Stomach smooth muscle (tissue), 2 donors: ENCODE measurements at regions not wholly inside any gene's neighbourhood (a gene's known extent, or its start where the extent isn't known, plus 50 kb on each side); places are given as distances from the start of the nearest gene placed in this dataset.

ENCODE experiments used
- H3K27ac ChIP-seq: one replicate; pipeline ENCODE4 v1.7.0; 2013; ENCODE audit warnings: mild to moderate bottlenecking, low read length, inconsistent platforms
- H3K27me3 ChIP-seq, 2 donors: one replicate each; pipeline ENCODE4 v1.7.0; 2013; ENCODE audit warnings: low read length in 2 of 2; ENCODE audit not compliant: insufficient read depth in 2 of 2, control insufficient read depth in 1 of 2
- H3K36me3 ChIP-seq, 2 donors: one replicate each; pipeline ENCODE4 v1.7.0; 2013; ENCODE audit warnings: low read length in 2 of 2; ENCODE audit not compliant: control insufficient read depth in 2 of 2, insufficient read depth in 2 of 2
- H3K4me1 ChIP-seq: one replicate; pipeline ENCODE4 v1.7.0; 2013; ENCODE audit warnings: low read length; ENCODE audit not compliant: control insufficient read depth, insufficient read depth
- H3K4me3 ChIP-seq, 2 donors: one replicate each; pipeline ENCODE4 v1.7.0; 2013; ENCODE audit warnings: low read length in 2 of 2
- H3K9ac ChIP-seq, 2 donors: one replicate each; pipeline ENCODE4 v1.7.0; 2013; ENCODE audit warnings: low read length in 2 of 2, mild to moderate bottlenecking in 1 of 2
- H3K9me3 ChIP-seq, 2 donors: one replicate each; pipeline ENCODE4 v1.7.0; 2013; ENCODE audit warnings: low read length in 2 of 2; ENCODE audit not compliant: control insufficient read depth in 2 of 2
- donor health status: healthy.
- donor health status: Pancreatic carcinoma.

DNA sequence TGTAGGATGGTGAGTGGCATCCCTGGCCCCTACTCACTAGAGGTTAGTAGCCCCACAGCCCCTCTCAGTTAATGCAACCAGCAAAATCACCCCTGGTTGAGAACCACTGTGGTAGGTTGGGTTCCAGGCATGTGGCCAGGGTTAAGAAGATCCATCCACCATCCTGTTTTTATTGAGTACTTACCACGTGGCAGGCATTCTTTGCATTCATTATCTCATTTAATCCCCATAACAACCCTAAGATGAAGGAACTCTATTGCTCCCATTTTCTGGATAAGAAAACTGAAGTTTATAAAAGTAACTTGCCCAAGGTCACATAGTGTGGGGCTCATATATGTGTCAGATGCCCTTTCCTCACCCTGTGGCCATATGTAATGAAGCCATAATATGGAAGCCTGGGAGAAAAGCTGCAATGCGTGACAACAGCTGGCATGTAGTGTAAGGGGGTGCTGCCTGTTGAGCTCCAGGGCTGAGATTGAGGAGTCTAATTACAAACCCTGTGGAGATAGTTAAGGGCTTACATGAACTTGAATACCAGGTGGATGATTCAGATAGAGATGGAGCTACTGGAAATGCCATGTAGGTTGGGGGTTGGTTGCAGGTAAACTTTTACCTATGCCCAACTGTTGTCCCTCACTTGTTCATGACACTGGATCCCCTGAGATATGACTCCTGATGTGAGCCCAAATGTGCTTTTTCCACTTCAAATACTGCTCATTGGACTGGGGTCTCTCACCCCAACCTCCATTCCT lies 100.2 kb upstream of the PGRMC2 start:
- H3K4me1 ChIP-seq: peaks cover 39% of the 10 kb centered on the region
- H3K4me3 ChIP-seq: no peak overlapping the region
- no peaks in the 10 kb centered on the region for H3K36me3 ChIP-seq
- H3K9ac ChIP-seq: peak overlapping the region in 1 of 2 donors; percentile 1
- H3K9me3 ChIP-seq: no peaks in the 10 kb centered on the region
- H3K27me3 ChIP-seq: no peaks in the 10 kb centered on the region
- peak overlapping the region; percentile 63 for H3K27ac ChIP-seq

DNA sequence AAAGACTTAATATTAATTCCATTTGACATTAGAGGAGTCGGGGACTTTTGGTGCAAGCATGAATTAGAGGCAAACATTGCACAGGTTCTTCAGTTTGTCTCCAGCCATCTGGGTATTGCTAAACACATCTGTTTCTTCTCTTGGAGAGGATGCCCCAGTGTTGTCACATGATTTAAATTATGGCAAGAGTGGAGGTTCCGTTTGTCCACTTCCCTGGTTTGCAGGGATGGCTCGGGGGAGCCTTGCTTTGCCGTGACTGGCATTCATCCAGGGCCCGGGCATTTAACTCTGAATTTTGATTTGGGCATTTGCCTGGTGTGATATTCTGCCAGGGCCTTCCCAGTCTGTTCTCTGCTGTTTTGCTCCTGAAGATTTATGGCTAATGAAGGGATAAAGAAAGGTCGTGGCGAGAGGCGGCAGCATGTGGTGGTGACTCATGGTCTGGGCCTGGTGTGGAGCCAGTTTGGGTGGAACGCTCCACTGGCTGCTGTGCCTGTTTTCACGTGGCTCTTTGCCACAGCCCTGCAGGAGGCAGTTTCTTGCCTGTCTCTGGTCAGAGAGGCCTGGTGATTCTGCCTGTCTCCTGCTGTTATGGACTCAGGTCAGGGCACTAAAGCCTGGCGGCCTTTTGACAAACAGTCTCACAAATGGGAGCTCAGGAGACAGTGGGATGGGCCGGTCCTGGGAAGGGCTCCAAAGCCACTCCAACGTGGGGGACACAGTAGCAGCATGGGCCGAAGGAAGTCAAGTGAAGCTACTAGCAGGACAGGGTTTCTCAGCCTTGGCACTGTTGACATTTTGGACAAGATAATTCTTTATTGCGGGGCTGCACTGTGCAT lies 99.4 kb upstream of the PGRMC2 start:
- Histone ChIP-seq H3K27me3 (no peaks in the 10 kb centered on the region), H3K27ac (peak overlapping the region; percentile 63), H3K9me3 (no peaks in the 10 kb centered on the region), H3K4me3 (peak overlapping the region in 1 of 2 donors; percentile 47), H3K4me1 (peaks cover 37% of the 10 kb centered on the region), H3K36me3 (no peaks in the 10 kb centered on the region), H3K9ac (peak overlapping the region; percentile 13 to 24)

DNA sequence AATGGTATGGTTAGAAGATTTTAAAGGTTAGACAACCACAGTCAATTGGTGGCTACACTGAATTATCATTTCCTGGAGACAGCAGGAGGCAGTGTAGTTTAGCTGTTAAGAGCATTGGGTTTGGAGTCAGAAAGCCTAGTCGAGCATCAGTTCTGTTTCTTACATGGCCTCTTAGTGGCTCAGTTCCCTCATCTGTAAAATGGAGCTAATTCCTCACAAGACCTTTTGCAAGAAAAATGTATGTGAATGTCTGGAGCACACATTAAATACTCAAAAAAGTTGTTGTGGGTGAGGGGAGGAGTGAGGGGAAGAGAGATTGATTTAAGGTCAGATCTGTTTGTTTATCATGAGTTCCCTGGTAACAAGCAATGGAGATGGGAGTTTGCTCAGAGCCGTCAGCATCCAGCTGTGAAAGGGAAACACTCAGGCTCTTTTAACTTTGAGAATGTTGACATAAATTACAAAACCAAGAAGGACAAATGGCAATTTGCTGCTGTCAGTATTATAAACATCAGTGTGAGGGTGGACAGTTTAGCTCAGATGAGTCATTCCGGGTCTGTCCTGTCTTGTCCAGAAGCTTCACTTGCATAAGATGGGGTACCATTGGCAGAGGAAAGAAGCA lies 98.2 kb upstream of the PGRMC2 start:
- Histone ChIP-seq H3K27me3 (no peaks in the 10 kb centered on the region), H3K27ac (peak overlapping the region; percentile 63), H3K4me1 (peaks cover 37% of the 10 kb centered on the region), H3K36me3 (no peaks in the 10 kb centered on the region), H3K9me3 (no peaks in the 10 kb centered on the region), H3K9ac (peak overlapping the region; percentile 22 to 51), H3K4me3 (peak overlapping the region in 1 of 2 donors; percentile 47)

DNA sequence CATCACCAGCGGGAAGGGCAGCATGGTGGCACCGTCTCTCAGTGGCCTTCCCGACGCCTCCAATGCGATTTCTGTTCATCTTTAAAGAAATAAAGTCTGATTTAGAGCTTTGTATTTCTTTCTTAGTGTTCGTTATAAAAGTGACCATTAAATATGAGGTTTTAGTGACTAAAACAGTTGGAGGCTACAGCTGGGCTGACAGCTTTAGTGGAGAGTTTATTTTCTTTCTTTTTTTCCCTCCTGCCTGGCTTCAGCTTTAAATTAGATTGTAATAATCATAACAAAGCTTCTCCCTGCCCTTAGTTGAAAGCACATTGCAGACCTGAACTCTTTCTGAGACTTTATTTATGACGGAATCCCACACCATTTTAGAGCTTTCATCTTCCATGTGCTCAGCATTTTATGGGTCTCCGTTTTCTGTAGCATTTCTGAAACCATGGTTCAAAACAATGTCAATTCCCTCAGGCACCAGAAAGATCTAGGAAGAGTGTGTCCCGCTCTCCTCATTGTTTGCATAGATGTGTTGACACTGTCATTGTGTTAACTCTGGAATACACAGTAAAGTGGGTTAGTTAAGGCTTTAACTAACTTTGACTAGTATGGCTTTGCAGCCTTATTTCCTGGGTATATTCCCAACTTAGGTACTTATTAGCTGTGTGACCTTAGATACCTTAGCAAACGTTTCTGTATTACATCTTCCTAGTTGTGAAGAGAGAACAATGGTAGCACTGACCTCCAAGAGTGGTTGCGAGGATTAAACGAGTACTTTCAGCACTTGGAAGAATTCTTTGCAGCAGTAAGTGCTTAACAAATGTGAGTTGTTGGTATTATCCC lies 97.4 kb upstream of the PGRMC2 start:
- no peaks in the 10 kb centered on the region for H3K9me3 ChIP-seq
- no peak overlapping the region for H3K9ac ChIP-seq
- H3K27ac ChIP-seq: peak overlapping the region; percentile 63
- no peaks in the 10 kb centered on the region for H3K36me3 ChIP-seq
- no peak overlapping the region for H3K4me3 ChIP-seq
- H3K4me1 ChIP-seq: peaks cover 37% of the 10 kb centered on the region
- no peaks in the 10 kb centered on the region for H3K27me3 ChIP-seq

DNA sequence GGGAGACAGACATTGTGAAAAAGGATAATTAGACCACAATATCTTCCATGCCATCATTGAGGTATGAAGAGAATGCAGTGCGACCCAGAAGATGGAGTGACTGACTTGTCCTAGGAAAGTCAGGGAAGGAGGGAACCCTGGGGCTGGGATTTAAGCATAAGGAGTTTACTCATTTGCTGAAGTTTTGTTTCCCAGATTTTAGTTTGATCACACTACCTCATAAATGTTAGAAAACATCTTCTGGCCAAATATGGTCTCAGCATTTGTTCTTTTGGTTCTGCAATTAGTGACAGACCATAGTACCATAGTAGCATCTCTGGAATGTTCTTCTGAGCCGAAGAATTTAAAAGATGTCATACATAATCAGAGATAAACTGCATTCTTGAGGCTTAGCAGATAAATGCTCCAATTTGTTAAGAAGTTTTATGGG lies 96.5 kb upstream of the PGRMC2 start:
- H3K4me3 ChIP-seq: no peak overlapping the region
- H3K27me3 ChIP-seq: no peaks in the 10 kb centered on the region
- no peaks in the 10 kb centered on the region for H3K9me3 ChIP-seq
- H3K4me1 ChIP-seq: peaks cover 41% of the 10 kb centered on the region
- no peak overlapping the region for H3K27ac ChIP-seq
- no peak overlapping the region for H3K9ac ChIP-seq
- no peaks in the 10 kb centered on the region for H3K36me3 ChIP-seq

DNA sequence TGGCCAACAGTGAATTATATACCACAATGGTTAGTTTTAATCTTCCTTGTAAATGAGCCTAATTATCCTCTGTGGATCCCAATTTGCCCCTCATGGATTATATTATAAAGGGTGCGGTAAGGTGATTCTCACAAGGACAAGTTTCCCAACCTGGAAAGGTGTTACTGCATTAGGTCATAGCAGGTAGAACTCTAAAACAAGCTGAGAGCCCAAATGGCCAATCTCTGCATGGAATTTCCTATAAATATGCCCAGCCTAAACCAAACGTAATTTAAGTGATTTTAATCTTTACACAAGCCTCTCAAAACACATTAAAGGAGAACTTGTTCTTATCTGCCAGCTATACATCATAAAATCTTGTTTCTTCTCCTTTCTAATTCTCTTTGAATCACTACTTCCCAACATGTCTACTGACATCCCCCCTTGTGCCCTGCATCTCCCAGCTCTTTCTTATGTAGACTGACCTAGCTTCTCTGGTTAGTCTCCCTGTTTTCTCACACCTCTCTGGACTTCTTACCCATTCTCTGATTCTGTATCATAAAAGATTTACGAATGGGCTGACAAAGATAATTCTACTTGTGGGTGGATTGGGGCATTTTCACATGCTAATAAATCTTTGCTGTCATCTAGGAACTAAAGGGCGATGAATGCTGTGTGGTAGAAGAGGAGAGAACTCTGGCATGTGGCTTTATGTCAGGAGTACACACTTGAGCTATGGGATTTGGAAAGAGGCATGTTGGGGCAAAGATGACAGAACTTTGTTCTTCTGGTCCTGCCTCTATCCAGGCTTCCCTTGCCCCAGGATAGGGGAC lies 94.3 kb upstream of the PGRMC2 start:
- H3K36me3 ChIP-seq: no peaks in the 10 kb centered on the region
- no peaks in the 10 kb centered on the region for H3K9me3 ChIP-seq
- H3K27ac ChIP-seq: no peak overlapping the region
- H3K27me3 ChIP-seq: no peaks in the 10 kb centered on the region
- H3K9ac ChIP-seq: no peak overlapping the region
- no peak overlapping the region for H3K4me3 ChIP-seq
- H3K4me1 ChIP-seq: peaks cover 26% of the 10 kb centered on the region

DNA sequence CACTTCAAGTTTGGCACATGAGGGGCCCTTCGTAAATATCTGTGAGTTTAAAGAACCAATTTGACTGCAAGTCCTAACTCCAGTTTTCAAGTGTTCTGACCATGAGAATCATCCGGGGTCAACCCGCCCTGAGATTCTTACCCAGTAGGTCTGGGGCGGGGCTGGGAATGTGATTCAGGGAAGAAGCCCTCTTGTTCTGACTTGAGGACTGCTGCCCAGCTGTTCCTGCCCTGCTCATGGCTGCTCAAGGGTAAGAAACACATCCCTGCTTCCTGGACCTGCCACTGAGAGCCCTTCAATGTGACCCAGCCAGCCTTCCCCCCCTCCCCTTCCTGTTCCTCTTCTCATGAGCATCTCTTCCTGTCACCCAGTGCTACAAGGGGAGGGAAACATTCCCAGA lies 92.7 kb upstream of the PGRMC2 start:
- no peak overlapping the region for H3K9ac ChIP-seq
- peaks cover 12% of the 10 kb centered on the region for H3K4me1 ChIP-seq
- H3K9me3 ChIP-seq: no peaks in the 10 kb centered on the region
- H3K4me3 ChIP-seq: no peak overlapping the region
- H3K27me3 ChIP-seq: no peaks in the 10 kb centered on the region
- no peaks in the 10 kb centered on the region for H3K36me3 ChIP-seq
- no peak overlapping the region for H3K27ac ChIP-seq

DNA sequence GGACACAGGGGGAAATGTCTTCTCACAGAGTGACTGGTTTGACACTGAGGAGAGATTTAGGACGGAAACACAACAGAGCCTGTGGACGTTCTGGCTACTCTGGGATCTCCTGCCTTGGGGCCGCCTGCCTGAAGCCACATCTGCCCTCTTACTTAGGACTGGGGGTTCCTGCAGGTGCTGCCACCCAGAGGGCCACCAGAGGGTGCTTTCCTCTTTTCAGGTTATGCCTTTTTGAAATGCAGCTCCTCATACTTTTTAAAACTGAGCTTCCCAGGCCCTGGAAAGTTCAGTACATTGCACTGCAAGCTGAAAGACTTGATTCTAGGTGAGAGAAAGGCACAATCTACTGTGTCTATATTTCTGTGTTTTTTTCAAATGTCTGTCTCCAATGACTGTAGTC lies 92.2 kb upstream of the PGRMC2 start:
- H3K4me1 ChIP-seq: peaks cover 11% of the 10 kb centered on the region
- H3K27me3 ChIP-seq: no peaks in the 10 kb centered on the region
- H3K27ac ChIP-seq: no peak overlapping the region
- no peak overlapping the region for H3K4me3 ChIP-seq
- H3K36me3 ChIP-seq: no peaks in the 10 kb centered on the region
- no peak overlapping the region for H3K9ac ChIP-seq
- no peaks in the 10 kb centered on the region for H3K9me3 ChIP-seq

DNA sequence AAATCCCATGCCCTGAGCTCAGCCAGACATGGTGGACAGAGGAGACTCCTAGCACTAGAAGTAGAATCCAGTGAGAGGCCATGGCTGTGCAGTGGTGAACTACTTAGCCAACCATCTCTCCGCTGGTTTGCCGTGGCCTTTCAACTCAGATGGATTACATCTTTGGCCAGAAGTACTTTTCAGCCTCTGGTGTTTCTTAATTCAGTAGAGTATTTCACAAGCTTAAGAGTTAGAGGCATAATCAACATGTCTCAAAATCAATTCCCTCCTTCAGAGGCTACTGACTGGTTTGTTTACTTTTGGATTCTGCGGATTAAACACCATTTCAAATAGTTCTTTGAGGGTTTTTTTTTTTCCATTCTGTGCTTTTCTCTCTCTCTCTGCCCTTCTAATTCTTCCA lies 91.1 kb upstream of the PGRMC2 start:
- Histone ChIP-seq H3K4me1 (peaks cover 5% of the 10 kb centered on the region), H3K27me3 (no peaks in the 10 kb centered on the region), H3K4me3 (no peak overlapping the region), H3K36me3 (no peaks in the 10 kb centered on the region), H3K27ac (no peak overlapping the region), H3K9me3 (no peaks in the 10 kb centered on the region), H3K9ac (no peak overlapping the region)
